Endodermal cell (in vitro differentiated cells): ENCODE measurements at regions not wholly inside any gene's neighbourhood (a gene's known extent, or its start where the extent isn't known, plus 50 kb on each side); places are given as distances from the start of the nearest gene placed in this dataset.

Source experiments
- DNase-seq: peaks from one replicate; pipeline ENCODE4 v3.0.0-alpha.2; 2017
- H3K27ac ChIP-seq: 2 replicates; pipeline ENCODE4 v1.5.1; 2013; ENCODE audit warnings: mild to moderate bottlenecking, low read depth, low read length, moderate library complexity
- H3K27me3 ChIP-seq: 2 replicates; pipeline ENCODE4 v1.6.1; 2013; ENCODE audit warnings: mild to moderate bottlenecking, low read length, moderate library complexity; ENCODE audit not compliant: insufficient read depth, control insufficient read depth, poor library complexity, severe bottlenecking
- H3K36me3 ChIP-seq: 2 replicates; pipeline ENCODE4 v1.7.0; 2013; ENCODE audit warnings: mild to moderate bottlenecking, low read length, moderate library complexity; ENCODE audit not compliant: control insufficient read depth, insufficient read depth
- H3K4me1 ChIP-seq: one replicate; pipeline ENCODE4 v1.7.0; 2013; ENCODE audit warnings: low read length; ENCODE audit not compliant: control insufficient read depth, insufficient read depth
- H3K4me3 ChIP-seq: 2 replicates; pipeline ENCODE4 v1.5.1; 2013; ENCODE audit warnings: mild to moderate bottlenecking, low read length, moderate library complexity
- H3K9ac ChIP-seq: 2 replicates; pipeline ENCODE4 v1.6.1; 2013; ENCODE audit warnings: mild to moderate bottlenecking, low read length, moderate library complexity; ENCODE audit not compliant: poor library complexity, severe bottlenecking; ENCODE audit errors: extremely low read depth
- H3K9me3 ChIP-seq: 2 replicates; pipeline ENCODE4 v1.6.1; 2013; ENCODE audit warnings: mild to moderate bottlenecking, low read length, moderate library complexity; ENCODE audit not compliant: control insufficient read depth
- H3K27ac Mint-ChIP-seq: 2 replicates; pipeline ENCODE4 v1.8.0; 2020; ENCODE audit warnings: mixed read lengths
- H3K27me3 Mint-ChIP-seq: 2 replicates; pipeline ENCODE4 v1.8.0; 2021; ENCODE audit warnings: mild to moderate bottlenecking, mixed read lengths; ENCODE audit not compliant: insufficient read depth
- H3K36me3 Mint-ChIP-seq: 2 replicates; pipeline ENCODE4 v1.8.0; 2020; ENCODE audit warnings: low read depth, mixed read lengths
- H3K4me1 Mint-ChIP-seq: 2 replicates; pipeline ENCODE4 v1.8.0; 2020; ENCODE audit warnings: mixed read lengths
- H3K4me3 Mint-ChIP-seq: 2 replicates; pipeline ENCODE4 v1.8.0; 2020; ENCODE audit warnings: mild to moderate bottlenecking, moderate library complexity, mixed read lengths
- H3K9me3 Mint-ChIP-seq: 2 replicates; pipeline ENCODE4 v1.8.0; 2020; ENCODE audit warnings: mild to moderate bottlenecking, mixed read lengths
- WGBS, 2 experiments: methylation state at CpG; one replicate each; pipeline versions ENCODE4 v1.1.5 to v1.1.7; 2013; ENCODE audit warnings: missing lambda C conversion rate in 2 of 2, mixed read lengths in 1 of 2; ENCODE audit not compliant: insufficient coverage in 1 of 2, insufficient read length in 1 of 2; 5-methylcytosine and 5-hydroxymethylcytosine counted together
- TF ChIP-seq, protein P1 (sequence below): fragments of 200-600 bp; sonication (generic); conservative IDR thresholded peaks from 2 replicates; pipeline ENCODE4 v1.5.0; 2021; ENCODE audit warnings: antibody characterized with exemption, mild to moderate bottlenecking

DNA sequence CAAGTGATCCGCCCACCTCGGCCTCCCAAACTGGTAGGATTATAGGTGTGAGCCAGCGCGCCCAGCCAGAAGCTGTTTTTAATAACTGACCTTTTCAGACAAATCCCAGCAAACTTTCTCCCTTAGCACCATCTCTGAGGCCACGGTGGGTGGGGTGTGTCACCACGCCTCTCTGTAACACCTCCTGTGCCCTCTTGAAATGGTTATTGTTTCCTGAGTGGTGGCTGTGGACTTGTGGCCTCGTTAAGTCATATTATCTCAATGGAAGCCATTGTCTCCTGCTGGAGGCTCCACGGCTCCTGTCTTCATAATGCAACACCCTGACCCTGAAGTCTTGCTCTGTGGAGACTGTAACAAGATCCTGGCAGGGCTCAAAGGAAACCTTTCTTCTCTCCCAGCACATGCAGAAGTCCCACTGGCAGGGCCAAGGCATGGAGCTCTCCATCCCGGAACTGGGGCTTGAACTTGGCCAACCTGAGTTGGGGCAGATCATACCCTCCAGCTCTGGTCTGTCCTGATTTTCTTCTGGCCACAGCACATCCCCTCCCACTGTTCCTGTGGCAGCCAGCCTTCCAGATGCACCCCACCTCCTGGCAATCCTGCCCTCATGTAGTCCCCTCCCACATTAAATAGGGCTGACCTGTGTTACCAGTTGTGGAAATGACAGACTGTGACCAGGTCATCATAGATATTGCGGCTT lies 81.1 kb downstream of the SNX5 start:
- Mint-ChIP-seq H3K36me3 (no peaks in the 10 kb centered on the region), H3K27ac (no peak overlapping the region), H3K4me1 (peaks cover 5% of the 10 kb centered on the region), H3K9me3 (peaks cover 31% of the 10 kb centered on the region), H3K27me3 (peaks cover 2% of the 10 kb centered on the region), H3K4me3 (no peak overlapping the region)
- Histone ChIP-seq H3K4me3 (no peak overlapping the region), H3K27me3 (no peaks in the 10 kb centered on the region), H3K9ac (no peak overlapping the region), H3K27ac (no peak overlapping the region), H3K4me1 (no peaks in the 10 kb centered on the region), H3K36me3 (no peaks in the 10 kb centered on the region), H3K9me3 (peaks cover 22% of the 10 kb centered on the region)
- TF ChIP-seq, protein P1, sequence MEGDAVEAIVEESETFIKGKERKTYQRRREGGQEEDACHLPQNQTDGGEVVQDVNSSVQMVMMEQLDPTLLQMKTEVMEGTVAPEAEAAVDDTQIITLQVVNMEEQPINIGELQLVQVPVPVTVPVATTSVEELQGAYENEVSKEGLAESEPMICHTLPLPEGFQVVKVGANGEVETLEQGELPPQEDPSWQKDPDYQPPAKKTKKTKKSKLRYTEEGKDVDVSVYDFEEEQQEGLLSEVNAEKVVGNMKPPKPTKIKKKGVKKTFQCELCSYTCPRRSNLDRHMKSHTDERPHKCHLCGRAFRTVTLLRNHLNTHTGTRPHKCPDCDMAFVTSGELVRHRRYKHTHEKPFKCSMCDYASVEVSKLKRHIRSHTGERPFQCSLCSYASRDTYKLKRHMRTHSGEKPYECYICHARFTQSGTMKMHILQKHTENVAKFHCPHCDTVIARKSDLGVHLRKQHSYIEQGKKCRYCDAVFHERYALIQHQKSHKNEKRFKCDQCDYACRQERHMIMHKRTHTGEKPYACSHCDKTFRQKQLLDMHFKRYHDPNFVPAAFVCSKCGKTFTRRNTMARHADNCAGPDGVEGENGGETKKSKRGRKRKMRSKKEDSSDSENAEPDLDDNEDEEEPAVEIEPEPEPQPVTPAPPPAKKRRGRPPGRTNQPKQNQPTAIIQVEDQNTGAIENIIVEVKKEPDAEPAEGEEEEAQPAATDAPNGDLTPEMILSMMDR: no peak
- WGBS, 2 experiments: 82 to 94% methylated on average over 3 to 10 of the region's 10 CpGs
- DNase-seq: no peak

DNA sequence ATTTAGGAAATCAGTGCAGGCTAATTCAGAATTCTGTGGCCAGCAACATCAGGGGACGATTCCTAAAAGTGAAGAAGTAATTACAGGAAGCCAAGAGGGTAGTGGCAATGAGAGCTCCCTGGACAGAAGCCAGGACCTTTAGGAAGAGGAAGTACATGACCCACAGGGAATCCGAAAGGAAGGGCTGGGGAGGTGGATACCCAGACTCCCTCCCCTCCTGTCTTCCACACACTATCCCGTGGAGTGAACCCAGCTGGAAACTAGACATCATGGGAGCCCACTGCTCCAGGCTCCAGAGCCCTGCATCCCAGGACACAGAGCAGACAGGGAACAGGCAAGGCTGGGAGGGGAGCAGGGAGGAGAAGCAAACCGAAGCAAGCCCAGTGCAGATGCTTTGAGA lies 83.0 kb downstream of the SNX5 start:
- no peak for DNase-seq
- Histone ChIP-seq H3K4me3 (no peak overlapping the region), H3K27me3 (no peaks in the 10 kb centered on the region), H3K9ac (no peak overlapping the region), H3K36me3 (no peaks in the 10 kb centered on the region), H3K4me1 (no peaks in the 10 kb centered on the region), H3K27ac (no peak overlapping the region), H3K9me3 (peaks cover 21% of the 10 kb centered on the region)
- Mint-ChIP-seq H3K27me3 (peaks cover 2% of the 10 kb centered on the region), H3K9me3 (peaks cover 24% of the 10 kb centered on the region), H3K4me3 (no peak overlapping the region), H3K27ac (no peak overlapping the region), H3K36me3 (no peaks in the 10 kb centered on the region), H3K4me1 (peaks cover 5% of the 10 kb centered on the region)
- WGBS, 2 experiments: 73 to 95% methylated on average over 2 to 4 of the region's 4 CpGs
- TF ChIP-seq, protein P1: no peak

- Histone ChIP-seq H3K36me3 (no peaks in the 10 kb centered on the region), H3K27ac (no peak overlapping the region), H3K27me3 (no peaks in the 10 kb centered on the region), H3K9ac (no peak overlapping the region), H3K9me3 (peaks cover 16% of the 10 kb centered on the region), H3K4me3 (no peak overlapping the region), H3K4me1 (no peaks in the 10 kb centered on the region)
- TF ChIP-seq, protein P1: no peak
- Mint-ChIP-seq H3K27ac (no peak overlapping the region), H3K4me1 (peaks cover 5% of the 10 kb centered on the region), H3K9me3 (peaks cover 19% of the 10 kb centered on the region), H3K4me3 (no peak overlapping the region), H3K36me3 (no peaks in the 10 kb centered on the region), H3K27me3 (peaks cover 2% of the 10 kb centered on the region)
- DNase-seq: no peak
- 88 to 100% methylated on average over 3 of the region's 3 CpGs for WGBS, 2 experiments
Observed at GRCh38 chr20:17885076-17885475, 83.5 kb downstream of the SNX5 start.
